RKO (cell line): ENCODE measurements at regions not wholly inside any gene's neighbourhood (a gene's known extent, or its start where the extent isn't known, plus 50 kb on each side); places are given as distances from the start of the nearest gene placed in this dataset.

Experiments
- DNase-seq: peaks from one replicate; pipeline ENCODE4 v3.0.0-alpha.2; 2016; ENCODE audit warnings: low spot score

DNA sequence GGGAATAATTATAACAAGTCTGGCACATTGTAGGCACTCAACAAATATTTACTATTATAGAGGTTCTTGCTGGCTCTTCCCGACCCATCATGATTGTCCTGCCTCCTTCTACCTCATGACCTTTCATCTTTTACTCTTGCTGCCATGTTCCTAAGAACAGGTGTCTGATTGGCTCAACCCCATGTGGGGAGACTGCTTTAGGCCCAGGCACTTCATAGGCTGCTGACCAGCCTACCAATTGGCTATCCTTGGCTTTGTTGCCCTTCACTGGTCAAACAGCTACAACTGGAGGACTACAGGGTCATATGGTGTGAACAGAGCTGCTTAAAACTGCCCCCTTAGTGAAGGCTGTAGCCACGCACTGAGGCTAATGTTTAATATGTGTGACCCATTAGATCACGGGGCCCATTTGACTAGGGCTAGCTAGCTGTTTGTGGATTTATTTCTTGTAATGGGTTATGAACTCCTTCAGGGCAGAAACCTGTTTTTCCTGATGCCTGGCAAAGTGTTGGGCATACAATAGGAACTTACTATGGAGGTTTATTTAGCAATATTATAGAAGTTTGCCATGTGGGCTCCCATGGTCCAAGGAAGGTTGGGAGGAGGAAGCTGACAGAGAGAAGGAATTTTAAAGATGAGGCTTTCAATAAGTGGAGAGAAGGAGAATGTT is 239.9 kb upstream of the TBC1D5 start:
- no peak for DNase-seq

DNA sequence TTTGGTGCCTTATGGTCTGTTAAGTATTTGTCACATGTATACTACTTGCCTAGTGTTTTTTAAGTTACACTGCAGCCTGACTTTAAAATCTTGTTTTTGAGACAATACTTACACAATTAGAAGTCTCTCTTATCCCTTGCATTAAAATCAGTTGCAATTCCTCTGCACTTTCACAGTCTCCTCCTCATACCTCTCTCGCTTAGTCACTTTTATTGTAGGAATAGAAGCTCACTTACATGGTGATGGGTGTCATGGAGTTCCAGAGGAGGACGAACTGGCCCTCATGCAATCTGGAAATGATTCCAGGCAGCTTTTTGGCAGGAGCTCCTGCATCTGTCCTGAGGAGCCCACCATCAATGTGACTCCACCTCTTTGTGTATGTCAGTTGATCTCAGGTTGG is 238.4 kb upstream of the TBC1D5 start:
- no peak for DNase-seq

DNA sequence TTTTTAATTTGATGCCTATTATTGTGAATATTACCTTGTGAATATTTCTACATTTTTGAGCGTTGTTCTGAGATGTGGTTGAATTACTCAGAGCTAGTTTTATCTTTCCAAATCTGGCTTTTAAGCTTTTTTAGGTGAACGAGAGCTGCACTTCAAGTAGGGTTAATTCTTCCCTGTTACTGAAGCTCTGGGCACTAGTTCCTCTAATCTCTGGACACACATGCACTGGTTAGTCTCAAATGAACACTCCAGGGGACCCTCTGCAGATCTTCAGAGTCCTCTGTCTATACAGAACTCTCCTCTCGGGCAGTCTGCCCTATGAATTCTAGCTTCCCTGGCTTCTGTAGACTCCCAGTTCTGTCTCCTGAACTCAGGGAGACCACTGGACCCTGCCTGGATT is 237.5 kb upstream of the TBC1D5 start:
- DNase-seq: no peak

DNA sequence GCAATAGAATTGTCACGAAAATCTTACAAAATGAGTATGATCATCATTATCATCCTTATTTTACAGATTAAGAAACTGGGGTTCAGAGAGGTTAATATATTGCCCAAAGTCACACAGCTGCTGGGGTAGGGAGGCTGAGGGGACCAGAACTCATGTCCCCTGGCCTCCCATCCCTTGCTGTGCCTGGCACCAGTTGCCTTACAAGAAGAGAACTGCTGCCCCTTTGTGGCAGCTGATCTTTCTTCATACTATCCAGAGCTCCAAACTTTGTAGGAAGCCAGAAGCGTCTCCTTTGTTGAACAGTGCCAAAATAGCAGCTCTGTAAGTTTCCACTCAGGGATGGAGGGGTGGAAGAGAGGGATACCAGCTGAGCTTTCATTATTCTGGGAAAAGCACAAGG is 236.8 kb upstream of the TBC1D5 start:
- DNase-seq: peak; percentile 35

DNA sequence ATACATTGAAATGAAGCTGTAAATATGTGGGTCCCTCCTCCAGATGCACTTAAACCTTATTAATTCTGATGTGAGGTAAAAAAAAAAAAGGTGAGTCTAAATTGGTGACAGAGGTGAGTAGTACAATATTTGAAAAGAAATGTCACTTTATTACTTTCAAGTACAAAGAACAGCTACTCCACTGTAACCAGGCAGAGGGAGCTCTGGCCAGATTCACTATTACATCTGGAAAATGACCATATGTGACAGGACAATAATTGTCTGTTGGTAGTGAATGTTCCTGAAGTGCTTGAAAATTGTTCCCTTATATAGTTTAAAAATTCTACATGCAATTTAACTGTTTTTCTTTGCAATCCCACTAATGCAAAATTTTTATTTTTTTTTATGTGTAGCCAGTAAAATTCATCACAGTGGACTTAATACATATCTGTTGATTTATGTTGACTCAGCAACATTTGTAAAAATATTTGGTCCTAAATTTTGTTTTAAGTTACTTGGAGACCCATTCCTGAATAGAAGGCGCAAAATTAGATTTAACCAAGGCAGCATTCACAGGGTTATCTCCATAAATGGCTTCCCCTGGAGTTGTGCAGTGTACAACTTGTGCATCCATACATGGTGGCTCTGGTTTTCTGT is 231.9 kb upstream of the TBC1D5 start:
- DNase-seq: peak; percentile 12

DNA sequence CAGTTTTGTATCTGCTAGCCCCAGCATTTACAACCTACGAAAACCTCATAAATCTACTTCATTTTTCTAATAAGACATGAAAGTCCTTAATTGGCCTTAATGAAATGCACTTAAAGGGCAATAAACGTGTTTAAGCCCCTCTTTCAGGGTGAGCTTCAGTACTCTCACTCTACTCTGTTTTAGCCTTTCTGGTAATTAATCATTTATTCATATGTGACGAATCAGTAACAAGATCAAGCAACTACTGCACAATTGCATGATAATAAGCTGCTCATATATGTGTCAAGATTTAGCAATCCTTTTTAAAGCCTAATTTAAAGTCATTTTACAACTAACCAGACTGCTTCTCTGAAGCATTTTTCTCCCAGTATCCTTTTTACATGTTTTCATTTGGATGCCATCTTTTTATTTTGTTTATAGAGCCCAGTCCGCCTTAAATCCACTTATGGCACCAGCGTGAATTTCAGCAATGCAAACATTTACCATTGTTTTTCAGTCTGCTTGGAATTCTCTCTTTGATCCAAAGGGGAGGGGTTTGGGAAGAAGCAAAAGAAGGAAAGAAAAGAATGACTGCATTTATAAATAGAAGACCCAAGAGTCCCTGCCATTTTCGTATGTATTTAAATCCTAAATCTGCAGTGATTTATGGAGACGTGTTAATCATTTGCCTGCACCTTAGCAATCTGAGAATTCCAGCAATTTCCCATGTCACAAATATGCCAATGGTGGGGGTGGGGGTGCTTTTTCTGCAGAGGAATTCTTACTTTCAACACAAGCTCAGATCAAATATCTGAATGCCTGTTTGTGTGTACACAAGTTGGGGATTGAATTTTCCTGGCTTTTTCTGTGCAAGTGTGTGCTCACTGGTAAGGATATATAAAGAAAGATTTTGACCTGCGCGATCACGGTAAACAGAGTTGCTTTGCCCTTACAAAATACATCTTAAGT is 230.8 kb upstream of the TBC1D5 start:
- DNase-seq: no peak

DNA sequence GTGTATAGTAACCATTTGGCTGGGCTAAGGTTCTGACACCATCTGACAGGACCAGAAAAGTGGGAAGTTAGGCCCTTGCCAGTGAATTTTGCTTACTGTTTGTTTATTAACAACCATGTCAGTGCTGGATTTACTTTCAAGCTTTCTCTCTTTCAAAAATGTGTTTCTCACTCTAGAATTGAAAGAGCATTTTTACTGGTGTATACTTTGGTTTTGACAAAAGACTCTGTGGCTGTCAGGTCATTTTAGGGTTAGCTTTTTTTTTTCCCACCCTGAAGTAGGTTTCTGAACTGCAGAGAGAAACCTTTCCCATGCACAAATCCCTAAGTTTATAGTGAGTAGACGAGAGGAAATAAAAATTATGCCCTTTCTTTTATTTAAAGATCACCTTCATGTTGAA is 230.0 kb upstream of the TBC1D5 start:
- no peak for DNase-seq

DNA sequence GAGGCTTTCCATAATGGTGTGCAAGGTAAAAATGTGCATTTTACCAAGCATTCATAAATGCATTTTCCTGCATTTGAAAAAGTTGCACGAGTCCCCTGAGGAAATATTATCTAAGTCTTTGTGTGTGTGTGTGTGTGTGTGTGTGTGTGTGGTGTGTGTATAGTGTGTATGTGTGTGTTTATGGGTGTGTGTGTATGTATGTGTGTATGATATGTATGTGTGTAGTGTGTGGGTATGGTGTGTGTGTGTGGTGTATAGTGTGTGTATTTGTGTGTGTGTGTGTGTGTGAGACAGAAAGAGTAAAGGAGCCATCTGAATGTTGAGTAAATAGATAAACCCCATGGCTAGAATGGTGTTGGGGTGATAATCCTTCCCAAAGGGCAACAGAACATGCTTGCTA is 229.6 kb upstream of the TBC1D5 start:
- no peak for DNase-seq

DNA sequence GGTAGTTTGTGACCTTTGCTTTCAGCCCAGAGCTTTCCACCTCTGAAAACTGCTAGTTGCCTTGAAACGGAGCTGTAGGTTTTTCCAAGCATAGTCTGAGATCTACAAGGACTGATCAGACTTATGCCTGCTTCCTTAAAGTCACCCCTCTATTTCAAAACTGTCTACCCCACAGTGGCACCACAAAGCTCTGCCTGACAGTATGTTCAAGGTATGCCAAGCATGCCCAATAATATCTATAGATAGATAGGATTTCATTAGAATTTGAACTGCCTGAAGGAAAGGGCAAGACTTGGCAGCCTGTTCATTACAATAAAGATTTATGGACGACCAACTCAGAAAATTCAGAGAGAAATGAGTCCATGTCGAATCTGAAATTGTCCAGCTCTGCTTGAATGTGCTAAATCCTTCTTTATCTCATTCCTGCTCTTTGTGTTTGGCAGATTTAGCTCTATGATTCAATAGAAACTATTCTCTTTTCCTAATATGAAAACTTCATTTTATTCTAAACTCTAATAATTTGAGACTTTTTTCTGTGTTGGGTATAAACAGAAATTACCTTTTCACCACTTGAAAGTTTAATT is 227.6 kb upstream of the TBC1D5 start:
- DNase-seq: no peak

DNA sequence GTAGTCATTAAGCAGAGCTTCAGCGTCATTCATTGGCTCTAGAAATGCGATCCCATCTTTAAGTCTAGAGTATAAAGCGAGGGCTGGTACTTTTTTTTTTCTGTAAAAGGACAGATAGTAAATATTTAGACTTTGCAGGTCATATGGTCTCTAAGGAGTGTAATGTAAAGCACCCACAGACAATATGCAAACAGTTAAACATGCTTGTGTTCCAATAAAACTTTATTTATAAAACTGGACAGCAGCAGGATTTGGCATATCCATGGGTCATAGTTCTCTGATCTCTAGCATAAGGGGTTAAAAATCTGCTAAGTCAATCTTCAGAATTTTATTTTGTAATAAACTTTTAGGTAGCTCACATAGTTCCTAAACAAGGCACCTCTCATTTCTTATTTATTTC is 226.8 kb upstream of the TBC1D5 start:
- DNase-seq: no peak

DNA sequence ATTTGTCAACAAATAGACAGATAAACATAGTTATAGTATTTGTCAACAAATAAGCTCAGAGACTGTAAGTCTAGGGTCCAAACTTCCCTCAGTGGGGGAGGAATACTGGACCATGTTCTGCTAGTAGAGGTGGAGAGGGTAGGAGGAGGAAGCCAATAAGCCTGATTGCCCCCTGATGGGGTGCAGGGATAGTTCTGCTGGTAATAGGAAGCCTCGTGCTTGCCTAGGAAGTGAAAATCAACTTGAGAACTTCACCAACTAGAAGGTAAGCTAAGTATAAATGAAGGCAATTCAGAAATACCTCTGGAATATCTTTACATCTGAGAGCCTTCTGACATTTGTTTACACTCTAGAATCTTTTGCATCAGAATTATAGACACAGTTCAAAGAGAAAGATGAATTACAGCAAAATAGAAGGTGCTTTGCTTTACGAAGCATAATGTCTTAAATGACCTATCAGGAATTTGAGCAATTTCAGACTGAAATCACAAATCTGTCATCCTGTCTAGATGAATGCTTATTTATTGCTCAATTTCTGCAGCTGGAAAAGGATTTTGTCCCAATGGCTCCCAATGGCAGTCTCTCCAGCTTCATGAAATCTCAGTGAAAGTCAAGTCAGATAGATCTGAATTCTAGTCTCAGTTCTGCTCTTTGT is 225.6 kb upstream of the TBC1D5 start:
- DNase-seq: no peak

DNA sequence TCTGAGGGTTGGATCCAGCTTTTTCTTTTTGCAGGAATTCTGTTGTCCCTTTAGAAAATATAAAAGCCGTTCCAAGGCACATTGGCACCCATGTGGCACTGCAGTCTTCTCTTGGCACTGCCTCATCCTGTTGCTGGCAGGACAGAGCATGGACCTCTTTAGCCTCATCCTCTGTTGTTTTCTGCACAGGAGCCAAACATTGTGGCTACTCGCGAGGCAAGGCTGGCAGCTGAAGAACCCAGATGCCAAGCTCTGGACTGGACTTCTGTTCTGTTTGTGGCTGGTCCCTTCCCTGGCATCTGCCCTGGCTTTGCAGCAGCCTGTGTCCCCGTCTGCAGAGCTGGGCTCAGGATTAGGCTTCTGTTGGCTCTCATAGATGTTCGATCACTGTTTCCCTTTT is 224.7 kb upstream of the TBC1D5 start:
- DNase-seq: no peak

DNA sequence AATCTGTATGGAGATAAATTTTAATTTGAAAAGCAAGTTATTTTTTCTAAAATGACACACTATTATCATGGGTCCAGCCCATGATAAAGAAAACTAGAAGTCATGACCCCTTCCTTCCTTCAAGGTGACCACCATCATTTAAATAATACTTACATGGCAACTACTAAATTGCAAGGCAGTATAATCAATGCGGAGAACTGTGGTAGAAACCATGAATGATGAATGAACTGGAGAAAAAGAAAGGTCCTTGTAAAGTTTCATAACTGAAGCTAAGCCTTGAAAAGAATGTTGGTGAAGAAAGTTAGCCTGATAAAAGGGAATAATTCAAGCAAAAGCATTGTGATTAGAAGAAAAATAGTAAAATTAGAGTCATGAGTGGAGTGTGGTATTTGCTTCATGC is 222.9 kb upstream of the TBC1D5 start:
- DNase-seq: no peak

DNA sequence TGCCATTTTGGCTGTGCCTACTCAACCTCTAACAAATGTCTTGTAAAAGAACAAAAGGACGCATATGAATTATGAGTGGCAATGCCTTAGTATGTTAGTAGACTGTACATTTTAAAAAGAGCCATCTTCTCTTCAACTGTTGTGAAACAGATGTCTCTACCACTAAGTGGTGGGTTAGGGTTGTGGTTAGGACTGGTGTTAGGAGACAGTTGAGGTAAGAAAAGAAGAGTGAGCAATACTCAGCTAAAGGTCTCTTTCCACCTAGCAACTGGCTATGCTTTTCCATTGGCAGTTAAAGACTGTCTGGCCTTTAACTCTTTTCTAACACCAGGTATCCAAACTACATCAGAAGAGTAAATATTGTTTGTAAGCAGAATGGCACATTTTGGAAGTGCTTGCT is 221.7 kb upstream of the TBC1D5 start:
- DNase-seq: no peak

DNA sequence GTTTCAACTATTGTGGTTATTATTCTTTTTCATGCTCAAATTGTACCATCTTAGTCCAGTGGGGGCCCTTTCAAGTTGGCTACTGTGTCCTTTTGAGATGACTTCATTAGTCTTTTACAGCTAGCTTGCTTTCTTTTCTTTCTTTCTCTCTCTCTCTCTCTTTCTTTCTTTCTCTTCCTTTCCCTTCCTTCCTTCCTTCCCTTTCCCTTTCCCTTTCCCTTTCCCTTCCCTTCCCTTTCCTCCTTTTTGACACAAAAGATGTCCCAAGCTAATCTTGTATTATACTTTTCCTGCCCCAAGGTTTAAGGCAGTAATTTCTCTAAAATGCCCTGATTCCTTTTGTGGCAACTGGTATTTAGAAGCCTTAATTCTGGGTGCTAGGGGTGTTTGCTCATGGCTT is 213.0 kb upstream of the TBC1D5 start:
- DNase-seq: no peak

DNA sequence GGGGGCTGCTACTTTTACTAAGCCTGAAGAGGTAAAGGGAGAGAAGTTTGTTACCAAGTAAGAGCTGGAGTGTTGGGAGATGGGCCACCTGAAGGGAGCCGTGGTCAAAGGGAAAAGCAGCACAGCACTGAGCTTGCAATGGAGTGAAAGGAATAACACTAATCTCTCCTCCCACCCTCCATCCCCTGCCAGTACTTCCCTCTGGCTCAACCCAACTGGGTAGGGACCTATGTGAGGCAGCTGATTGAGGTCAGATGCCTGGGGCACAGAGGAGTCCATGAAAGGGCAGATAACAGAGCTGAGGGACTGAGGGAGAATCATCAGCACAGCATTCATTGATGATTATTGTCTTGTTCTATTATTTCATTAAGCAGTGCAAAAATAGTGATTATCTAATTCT is 212.4 kb upstream of the TBC1D5 start:
- DNase-seq: no peak

DNA sequence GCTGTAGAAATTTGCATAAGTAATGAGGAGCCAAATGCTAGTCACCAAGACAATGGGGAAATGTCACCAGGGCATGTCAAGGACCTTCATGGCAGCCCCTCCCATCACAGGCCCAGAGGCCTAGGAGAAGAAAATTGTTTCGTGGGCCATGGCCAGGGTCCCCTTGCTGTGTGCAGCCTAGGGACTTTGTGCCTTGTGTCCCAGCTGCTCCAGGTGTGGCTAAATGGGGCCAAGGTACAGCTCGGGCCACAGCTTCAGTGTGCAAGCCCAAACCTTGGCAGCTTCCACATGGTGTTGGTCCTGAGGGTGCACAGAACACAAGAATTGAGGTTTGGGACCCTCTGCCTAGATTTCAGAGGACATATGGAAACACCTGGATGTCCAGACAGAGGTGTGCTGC is 208.8 kb upstream of the TBC1D5 start:
- DNase-seq: no peak

DNA sequence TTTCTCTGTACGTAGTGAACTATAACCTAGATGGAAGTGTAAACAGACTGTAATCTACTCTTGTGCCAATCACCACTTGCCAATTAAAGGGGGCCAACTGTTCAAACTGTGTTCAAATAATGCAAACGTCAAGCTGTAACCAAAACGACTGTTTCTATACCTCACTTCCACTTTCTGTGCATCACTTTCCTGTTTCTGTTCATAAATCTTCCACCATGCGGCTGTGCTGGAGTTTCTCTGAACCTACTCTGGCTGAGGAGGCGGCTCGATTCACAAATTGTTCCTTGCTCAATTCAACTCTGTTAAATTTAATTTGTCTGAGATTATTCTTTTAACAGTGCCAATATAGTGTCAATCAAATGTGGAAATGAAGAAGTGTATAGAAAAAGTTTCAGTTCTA is 206.7 kb upstream of the TBC1D5 start:
- DNase-seq: no peak

DNA sequence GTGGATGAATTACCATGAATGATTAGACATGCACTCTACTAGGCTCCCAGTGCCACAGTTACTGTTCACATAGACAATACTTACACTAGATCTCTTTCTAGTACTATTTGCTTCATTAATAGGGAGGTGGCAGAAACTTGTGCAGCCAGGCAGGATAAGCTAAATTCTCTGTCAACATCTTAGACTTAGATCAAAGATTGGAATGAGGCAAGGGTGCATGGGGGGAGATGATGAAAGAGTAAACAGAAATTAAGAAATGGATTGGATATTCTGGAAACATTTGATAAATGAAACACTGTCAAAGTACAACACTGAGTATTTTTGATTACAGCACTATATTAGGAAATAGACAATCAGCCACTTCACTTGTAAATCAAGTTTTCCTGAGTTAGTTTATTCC is 205.4 kb upstream of the TBC1D5 start:
- no peak for DNase-seq

DNA sequence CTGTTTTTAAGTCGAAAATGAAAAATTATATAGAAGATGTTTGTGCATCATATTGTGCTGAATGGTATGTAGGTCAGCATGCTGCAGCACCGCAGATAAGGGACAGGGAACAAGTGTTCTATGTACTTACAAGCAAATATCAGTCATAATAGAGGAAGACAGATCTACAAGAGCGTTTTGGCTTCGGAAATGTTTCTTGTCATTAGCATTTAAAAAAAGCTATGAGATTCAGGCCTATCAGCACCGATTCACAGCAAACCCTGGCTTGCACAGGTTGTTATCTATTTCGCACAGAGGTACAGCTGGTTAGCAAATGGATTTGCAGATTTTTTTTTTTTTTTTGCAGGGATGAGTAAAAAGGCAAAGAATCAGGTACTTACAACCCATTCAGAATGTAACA is 204.2 kb upstream of the TBC1D5 start:
- no peak for DNase-seq

DNA sequence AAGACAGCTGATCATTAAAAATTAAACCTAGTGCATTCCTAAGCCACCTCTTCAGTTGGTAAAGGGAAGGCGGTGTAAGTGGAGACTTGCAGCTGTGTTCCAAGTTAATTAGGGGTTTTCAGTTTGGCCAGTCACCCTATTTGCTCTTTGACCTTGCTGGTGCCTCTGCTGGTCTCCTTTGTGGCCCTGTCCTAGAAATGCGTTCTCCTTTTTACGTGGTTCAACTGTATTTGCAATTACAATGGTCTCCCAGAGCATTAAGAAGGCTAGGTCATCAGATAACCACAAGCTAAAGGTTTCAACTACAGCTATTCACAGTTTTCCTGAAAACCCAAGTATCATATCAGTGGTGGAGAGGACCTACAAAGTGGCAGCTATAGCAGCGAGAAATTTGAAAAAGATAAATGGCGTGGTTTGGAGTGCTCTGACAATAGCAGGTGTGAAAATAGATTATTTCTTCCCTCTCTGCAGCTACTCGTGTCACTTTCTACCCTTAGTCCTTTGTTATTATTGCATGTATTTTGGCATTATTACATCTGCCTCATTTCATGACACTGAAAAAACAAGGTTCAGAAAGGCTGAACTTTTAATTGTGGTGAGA is 203.5 kb upstream of the TBC1D5 start:
- DNase-seq: no peak
